H9 (cell line): ENCODE measurements at regions not wholly inside any gene's neighbourhood (a gene's known extent, or its start where the extent isn't known, plus 50 kb on each side); places are given as distances from the start of the nearest gene placed in this dataset.

Experiments
- DNase-seq: peaks from one replicate; pipeline ENCODE4 v3.0.0-alpha.2; 2017
- H2AFZ ChIP-seq: one replicate; pipeline ENCODE4 v1.6.1; 2013; ENCODE audit warnings: mild to moderate bottlenecking, low read length, control low read depth, moderate library complexity
- H2AK5ac ChIP-seq: 2 replicates; pipeline ENCODE4 v1.6.1; 2013; ENCODE audit warnings: low read length, control low read depth, mixed read lengths; ENCODE audit not compliant: insufficient read length
- H2BK120ac ChIP-seq: one replicate; pipeline ENCODE4 v1.6.1; 2013; ENCODE audit warnings: low read depth, mild to moderate bottlenecking, low read length, control low read depth, inconsistent platforms; ENCODE audit not compliant: poor library complexity, severe bottlenecking
- H2BK12ac ChIP-seq: 2 replicates; pipeline ENCODE4 v1.6.1; 2013; ENCODE audit warnings: low read length, control low read depth, mixed read lengths, low read depth; ENCODE audit not compliant: insufficient read length
- H2BK15ac ChIP-seq: 2 replicates; pipeline ENCODE4 v1.6.1; 2013; ENCODE audit warnings: low read depth, low read length, control low read depth
- H2BK20ac ChIP-seq: one replicate; pipeline ENCODE4 v1.6.1; 2013; ENCODE audit warnings: low read depth, mild to moderate bottlenecking, low read length, control low read depth, inconsistent platforms; ENCODE audit not compliant: poor library complexity, severe bottlenecking
- H2BK5ac ChIP-seq: 2 replicates; pipeline ENCODE4 v1.6.1; 2013; ENCODE audit warnings: low read length, control low read depth, mixed read lengths; ENCODE audit not compliant: insufficient read length
- H3K14ac ChIP-seq: 2 replicates; pipeline ENCODE4 v1.6.1; 2013; ENCODE audit warnings: low read length, control low read depth; ENCODE audit not compliant: insufficient read depth
- H3K18ac ChIP-seq: 2 replicates; pipeline ENCODE4 v1.6.1; 2013; ENCODE audit warnings: low read depth, mild to moderate bottlenecking, mixed read lengths, low read length, control low read depth; ENCODE audit not compliant: insufficient read length
- H3K23ac ChIP-seq: 2 replicates; pipeline ENCODE4 v1.6.1; 2013; ENCODE audit warnings: low read length, control low read depth, mixed read lengths, low read depth; ENCODE audit not compliant: insufficient read length
- H3K23me2 ChIP-seq: 2 replicates; pipeline ENCODE4 v1.6.1; 2013; ENCODE audit warnings: low read depth, mild to moderate bottlenecking, mixed read lengths, low read length, control low read depth; ENCODE audit not compliant: insufficient read length, poor library complexity, severe bottlenecking
- H3K27ac ChIP-seq: 2 replicates; pipeline ENCODE4 v1.5.1; 2013; ENCODE audit warnings: low read length, control low read depth, mixed read lengths, low read depth; ENCODE audit not compliant: insufficient read length
- H3K27me3 ChIP-seq: 2 replicates; pipeline ENCODE4 v1.6.1; 2013; ENCODE audit warnings: low read length, control low read depth, inconsistent platforms; ENCODE audit not compliant: insufficient read depth
- H3K4ac ChIP-seq: 2 replicates; pipeline ENCODE4 v1.6.1; 2013; ENCODE audit warnings: low read depth, mild to moderate bottlenecking, control low read depth, inconsistent platforms, low read length, moderate library complexity
- H3K4me1 ChIP-seq: 2 replicates; pipeline ENCODE4 v1.6.1; 2013; ENCODE audit warnings: low read length, control low read depth, inconsistent platforms; ENCODE audit not compliant: insufficient read depth
- H3K4me2 ChIP-seq: 2 replicates; pipeline ENCODE4 v1.6.1; 2013; ENCODE audit warnings: low read length, control low read depth, mixed read lengths; ENCODE audit not compliant: insufficient read length, insufficient read depth
- H3K56ac ChIP-seq: 2 replicates; pipeline ENCODE4 v1.6.1; 2013; ENCODE audit warnings: low read depth, mild to moderate bottlenecking, mixed read lengths, low read length, control low read depth; ENCODE audit not compliant: insufficient read length
- H3K79me1 ChIP-seq: 2 replicates; pipeline ENCODE4 v1.6.1; 2013; ENCODE audit warnings: low read depth, mild to moderate bottlenecking, moderate library complexity, low read length, control low read depth, inconsistent platforms; ENCODE audit not compliant: insufficient read depth, poor library complexity, severe bottlenecking
- H3K79me2 ChIP-seq: 2 replicates; pipeline ENCODE4 v1.6.1; 2013; ENCODE audit warnings: low read length, control low read depth, inconsistent platforms; ENCODE audit not compliant: insufficient read depth
- H3K9ac ChIP-seq: 2 replicates; pipeline ENCODE4 v1.6.1; 2013; ENCODE audit warnings: low read length, control low read depth, mixed read lengths; ENCODE audit not compliant: insufficient read length; ENCODE audit errors: extremely low read depth
- H3K9me3 ChIP-seq: one replicate; pipeline ENCODE4 v1.6.1; 2013; ENCODE audit warnings: low read depth, low read length, inconsistent platforms; ENCODE audit not compliant: control insufficient read depth
- H3T11ph ChIP-seq: one replicate; pipeline ENCODE4 v1.6.1; 2013; ENCODE audit warnings: mild to moderate bottlenecking, low read length, control low read depth, inconsistent platforms
- H4K20me1 ChIP-seq: one replicate; pipeline ENCODE4 v1.6.1; 2013; ENCODE audit not compliant: control insufficient read depth, insufficient read length, insufficient read depth
- H4K5ac ChIP-seq: 2 replicates; pipeline ENCODE4 v1.6.1; 2013; ENCODE audit warnings: low read depth, mild to moderate bottlenecking, mixed read lengths, low read length, control low read depth; ENCODE audit not compliant: insufficient read length
- H4K8ac ChIP-seq: replicated peaks from 2 replicates; pipeline ENCODE4 v1.6.1; 2013; ENCODE audit warnings: low read length, control low read depth, mixed read lengths, low read depth; ENCODE audit not compliant: insufficient read length
- H4K91ac ChIP-seq: 2 replicates; pipeline ENCODE4 v1.6.1; 2013; ENCODE audit warnings: low read depth, mild to moderate bottlenecking, moderate library complexity, mixed read lengths, low read length, control low read depth; ENCODE audit not compliant: insufficient read length
- H3K27ac Mint-ChIP-seq, 3 experiments: 2 replicates in 2 of 3; 3 replicates in 1 of 3; pipeline ENCODE4 v1.8.0; 2020 to 2021; ENCODE audit warnings: mixed read lengths in 3 of 3, mild to moderate bottlenecking in 1 of 3, moderate library complexity in 1 of 3
- H3K27me3 Mint-ChIP-seq: 2 replicates; pipeline ENCODE4 v1.8.0; 2021; ENCODE audit warnings: low read depth, mild to moderate bottlenecking, moderate library complexity, mixed read lengths
- H3K36me3 Mint-ChIP-seq, 3 experiments: 2 replicates in 2 of 3; 3 replicates in 1 of 3; pipeline ENCODE4 v1.8.0; 2020 to 2021; ENCODE audit warnings: low read depth in 3 of 3, mixed read lengths in 3 of 3; ENCODE audit not compliant: insufficient read depth in 1 of 3
- H3K4me1 Mint-ChIP-seq, 2 experiments: 2 replicates each; pipeline ENCODE4 v1.8.0; 2020; ENCODE audit warnings: mixed read lengths in 2 of 2
- H3K4me3 Mint-ChIP-seq, 2 experiments: 2 replicates in 1 of 2; 3 replicates in 1 of 2; pipeline ENCODE4 v1.8.0; 2020 to 2021; ENCODE audit warnings: mild to moderate bottlenecking in 2 of 2, mixed read lengths in 2 of 2, moderate library complexity in 1 of 2
- H3K9me3 Mint-ChIP-seq, 2 experiments: 2 replicates in 1 of 2; 3 replicates in 1 of 2; pipeline ENCODE4 v1.8.0; 2020; ENCODE audit warnings: mild to moderate bottlenecking in 2 of 2, mixed read lengths in 2 of 2, moderate library complexity in 1 of 2
- WGBS: extraction: QIAGEN DNeasy Blood & Tissue Kit; methylation state at CpG from one replicate; pipeline ENCODE4 v1.1.7; 2013; ENCODE audit warnings: missing lambda C conversion rate, low lambda C conversion rate, mixed read lengths; ENCODE audit not compliant: insufficient read length; ENCODE audit errors: extremely low coverage; 5-methylcytosine and 5-hydroxymethylcytosine counted together
- TF ChIP-seq, protein P1 (sequence below): fragments of 200-600 bp; sonication (generic); conservative IDR thresholded peaks from 3 replicates; pipeline ENCODE4 v1.8.0; 2021; ENCODE audit warnings: antibody characterized with exemption, mild to moderate bottlenecking

DNA sequence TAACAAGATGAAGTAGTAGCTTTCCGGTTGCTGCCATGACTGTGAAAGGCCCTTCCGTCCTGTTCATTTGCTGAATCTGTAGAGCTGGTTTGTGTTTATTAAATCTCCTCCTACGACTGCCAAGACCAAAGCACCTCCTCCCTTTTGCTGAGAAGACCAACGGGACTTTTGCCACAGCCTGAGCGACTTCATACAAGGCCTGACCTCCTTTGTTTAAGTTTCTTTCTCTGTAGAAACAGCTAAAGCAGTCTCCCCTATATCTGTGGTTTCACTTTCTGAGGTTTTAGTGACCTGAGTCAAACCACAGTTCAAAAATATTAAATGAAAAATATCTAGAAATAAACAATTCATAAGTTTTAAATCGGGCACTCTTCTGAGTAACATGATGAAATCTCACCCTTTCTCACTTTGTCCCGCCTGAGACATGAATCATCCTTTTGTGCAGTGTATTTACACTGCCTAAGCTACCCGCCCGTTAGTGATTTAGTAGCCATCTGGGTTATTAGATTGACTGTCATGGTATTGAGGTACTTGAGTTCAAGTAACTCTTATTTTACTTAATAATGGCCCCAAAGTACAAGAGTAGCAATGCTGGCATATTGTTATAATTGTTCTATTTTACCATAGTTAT lies 119.1 kb upstream of the LRRC4C start:
- H3K23ac ChIP-seq = no peak overlapping the region
- Mint-ChIP-seq H3K4me1 (peaks cover 6 to 10% of the 10 kb centered on the region in 2 experiments), H3K27me3 (no peaks in the 10 kb centered on the region), H3K9me3 (no peaks in the 10 kb centered on the region), H3K4me3 (no peak overlapping the region), H3K36me3 (no peaks in the 10 kb centered on the region), H3K27ac (peak overlapping the region in 1 of 3 experiments; percentile 11; a peak in 2 of 7 replicates)
- WGBS = no CpG with 5 or more reads among the region's 9 CpGs
- H2AK5ac ChIP-seq = no peak overlapping the region
- H4K5ac ChIP-seq = no peak overlapping the region
- no peak overlapping the region for H4K91ac ChIP-seq
- no peak overlapping the region for H3K56ac ChIP-seq
- no peaks in the 10 kb centered on the region for H3K27me3 ChIP-seq
- no peak overlapping the region for H4K8ac ChIP-seq
- H2BK15ac ChIP-seq = no peak overlapping the region
- no peak overlapping the region for H3K9ac ChIP-seq
- H3K27ac ChIP-seq = no peak overlapping the region
- no peak overlapping the region for H3T11ph ChIP-seq
- no peaks in the 10 kb centered on the region for H3K9me3 ChIP-seq
- no peak overlapping the region for H3K4ac ChIP-seq
- H3K18ac ChIP-seq = no peak overlapping the region
- no peak for DNase-seq
- no peak overlapping the region for H2BK120ac ChIP-seq
- TF ChIP-seq, protein P1, sequence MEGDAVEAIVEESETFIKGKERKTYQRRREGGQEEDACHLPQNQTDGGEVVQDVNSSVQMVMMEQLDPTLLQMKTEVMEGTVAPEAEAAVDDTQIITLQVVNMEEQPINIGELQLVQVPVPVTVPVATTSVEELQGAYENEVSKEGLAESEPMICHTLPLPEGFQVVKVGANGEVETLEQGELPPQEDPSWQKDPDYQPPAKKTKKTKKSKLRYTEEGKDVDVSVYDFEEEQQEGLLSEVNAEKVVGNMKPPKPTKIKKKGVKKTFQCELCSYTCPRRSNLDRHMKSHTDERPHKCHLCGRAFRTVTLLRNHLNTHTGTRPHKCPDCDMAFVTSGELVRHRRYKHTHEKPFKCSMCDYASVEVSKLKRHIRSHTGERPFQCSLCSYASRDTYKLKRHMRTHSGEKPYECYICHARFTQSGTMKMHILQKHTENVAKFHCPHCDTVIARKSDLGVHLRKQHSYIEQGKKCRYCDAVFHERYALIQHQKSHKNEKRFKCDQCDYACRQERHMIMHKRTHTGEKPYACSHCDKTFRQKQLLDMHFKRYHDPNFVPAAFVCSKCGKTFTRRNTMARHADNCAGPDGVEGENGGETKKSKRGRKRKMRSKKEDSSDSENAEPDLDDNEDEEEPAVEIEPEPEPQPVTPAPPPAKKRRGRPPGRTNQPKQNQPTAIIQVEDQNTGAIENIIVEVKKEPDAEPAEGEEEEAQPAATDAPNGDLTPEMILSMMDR = no peak
- H2BK12ac ChIP-seq = no peak overlapping the region
- no peaks in the 10 kb centered on the region for H3K23me2 ChIP-seq
- no peaks in the 10 kb centered on the region for H4K20me1 ChIP-seq
- no peak overlapping the region for H2BK20ac ChIP-seq
- H3K79me2 ChIP-seq = no peaks in the 10 kb centered on the region
- H3K4me2 ChIP-seq = no peak overlapping the region
- H3K14ac ChIP-seq = peak overlapping the region; percentile 57; the same call in 1 of the 2 replicates
- no peaks in the 10 kb centered on the region for H3K79me1 ChIP-seq
- H2BK5ac ChIP-seq = no peak overlapping the region
- H2AFZ ChIP-seq = no peak overlapping the region
- H3K4me1 ChIP-seq = no peaks in the 10 kb centered on the region; the same call in 1 of the 2 replicates
